ENCODE measurements at regions not wholly inside any gene's neighbourhood (a gene's known extent, or its start where the extent isn't known, plus 50 kb on each side); places are given as distances from the start of the nearest gene placed in this dataset.

DNA sequence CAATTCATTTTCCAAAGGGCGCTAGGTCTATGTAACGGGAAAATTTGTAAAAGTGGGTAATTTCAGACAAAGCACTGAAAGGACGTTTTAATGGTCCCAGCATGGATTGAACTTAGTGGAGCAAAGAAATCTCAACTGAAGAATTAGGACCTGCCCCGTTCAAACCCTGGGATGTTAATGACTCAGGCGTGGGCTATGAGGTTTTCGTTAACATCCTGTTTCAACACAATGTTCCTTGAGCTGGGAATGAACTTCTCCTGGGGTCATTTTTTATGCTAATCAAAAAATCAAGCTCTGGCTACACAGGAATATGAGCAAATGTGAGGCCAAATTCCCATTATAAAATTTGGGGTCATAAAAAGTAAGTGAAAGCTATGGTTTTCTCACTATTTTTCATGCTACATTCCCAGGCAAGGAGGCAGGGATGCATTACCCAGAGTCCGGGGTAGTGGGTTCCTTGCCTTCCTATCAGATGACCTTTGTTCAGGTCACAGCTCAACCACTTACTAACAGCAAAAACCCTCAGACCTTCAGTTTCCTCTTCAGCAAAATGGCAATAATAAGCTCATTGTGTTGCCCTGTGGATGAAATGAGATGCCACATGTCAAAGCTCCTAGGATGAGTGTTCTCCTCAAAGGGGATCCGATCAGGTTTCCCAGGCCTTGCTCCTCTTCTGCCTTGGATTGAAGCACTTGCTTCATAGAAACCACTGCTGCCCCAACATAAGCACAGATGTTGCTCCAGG, 271.4 kb downstream of the ARRDC4 start:
- no peaks in the 10 kb centered on the region for H3K9me3 ChIP-seq
- POLR2A ChIA-PET: no interaction called here
- no peak for DNase-seq (ENCODE audit: low read depth in 1 of 2, low spot score in 1 of 2)
- no peak for ATAC-seq
- no peak overlapping the region for H3K4me2 ChIP-seq
- 3% methylated on average over 8 of the region's 8 CpGs for WGBS (ENCODE audit: missing lambda C conversion rate)
- TF ChIP-seq JUN (IDR thresholded peaks at IDR 0.05) (no peak), JUNB (IDR thresholded peaks at IDR 0.05) (no peak), RARB (CRISPR knock-in tag; IDR thresholded peaks at IDR 0.05) (no peak), SREBF2 (IDR thresholded peaks at IDR 0.05) (no peak), CEBPB (IDR thresholded peaks at IDR 0.05) (no peak), RNF2 (IDR thresholded peaks at IDR 0.05; ENCODE audit: borderline replicate concordance, low read depth) (no peak)
- TF ChIP-seq, protein P1, sequence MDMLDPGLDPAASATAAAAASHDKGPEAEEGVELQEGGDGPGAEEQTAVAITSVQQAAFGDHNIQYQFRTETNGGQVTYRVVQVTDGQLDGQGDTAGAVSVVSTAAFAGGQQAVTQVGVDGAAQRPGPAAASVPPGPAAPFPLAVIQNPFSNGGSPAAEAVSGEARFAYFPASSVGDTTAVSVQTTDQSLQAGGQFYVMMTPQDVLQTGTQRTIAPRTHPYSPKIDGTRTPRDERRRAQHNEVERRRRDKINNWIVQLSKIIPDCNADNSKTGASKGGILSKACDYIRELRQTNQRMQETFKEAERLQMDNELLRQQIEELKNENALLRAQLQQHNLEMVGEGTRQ (IDR thresholded peaks at IDR 0.05): no peak
- TF ChIP-seq, protein P2, sequence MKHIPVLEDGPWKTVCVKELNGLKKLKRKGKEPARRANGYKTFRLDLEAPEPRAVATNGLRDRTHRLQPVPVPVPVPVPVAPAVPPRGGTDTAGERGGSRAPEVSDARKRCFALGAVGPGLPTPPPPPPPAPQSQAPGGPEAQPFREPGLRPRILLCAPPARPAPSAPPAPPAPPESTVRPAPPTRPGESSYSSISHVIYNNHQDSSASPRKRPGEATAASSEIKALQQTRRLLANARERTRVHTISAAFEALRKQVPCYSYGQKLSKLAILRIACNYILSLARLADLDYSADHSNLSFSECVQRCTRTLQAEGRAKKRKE (CRISPR knock-in tag; IDR thresholded peaks at IDR 0.05; ENCODE audit: low read depth): no peak
- H3K4me1 ChIP-seq: no peaks in the 10 kb centered on the region
- H3K4me3 ChIP-seq: no peak overlapping the region
- H3K27ac ChIP-seq: no peak overlapping the region
- CTCF ChIA-PET: interaction anchor here (1.0 to 1.2 kb wide), 4 partner anchors 9 to 18 kb away, joined by 3 read pairs; no protein-coding TSS in a partner anchor
- FAIRE-seq: no peak

DNA sequence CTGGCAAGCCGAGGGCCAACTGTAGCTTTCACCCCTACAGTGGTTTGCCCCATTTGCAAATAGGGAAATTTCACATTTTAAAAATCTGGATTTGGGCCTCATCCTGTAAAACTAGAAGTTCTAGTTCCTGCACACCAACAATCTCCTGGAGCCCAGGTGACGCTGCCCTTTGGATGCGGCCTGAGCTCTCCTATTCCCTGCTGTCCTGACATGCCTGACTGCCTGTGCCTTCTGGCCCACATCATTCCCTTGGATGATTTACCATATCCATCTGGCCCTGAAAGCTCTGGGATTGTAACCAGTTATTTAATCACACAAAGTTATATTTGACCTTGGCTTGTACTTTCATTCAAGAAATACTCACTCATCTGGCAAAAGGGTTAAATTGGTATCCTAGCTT, 272.3 kb downstream of the ARRDC4 start:
- Histone ChIP-seq H3K4me2 (no peak overlapping the region), H3K4me3 (no peak overlapping the region), H3K9me3 (no peaks in the 10 kb centered on the region), H3K4me1 (no peaks in the 10 kb centered on the region), H3K27ac (no peak overlapping the region)
- DNase-seq (ENCODE audit: low read depth in 1 of 2, low spot score in 1 of 2): no peak
- ChIA-PET POLR2A (no interaction called here), CTCF (interaction anchor here (1.1 to 1.2 kb wide), 2 partner anchors 14 to 55 kb away, joined by 3 read pairs; no protein-coding TSS in a partner anchor)
- FAIRE-seq: no peak
- TF ChIP-seq NFE2L2 (conservative IDR thresholded peaks at IDR 0.05; ENCODE audit: low read length): no peak
- no peak for TF ChIP-seq HOXA7 (CRISPR knock-in tag; IDR thresholded peaks at IDR 0.05)
- no peak for TF ChIP-seq HEYL (CRISPR knock-in tag; IDR thresholded peaks at IDR 0.05)
- no peak for ATAC-seq
- WGBS (ENCODE audit: missing lambda C conversion rate): 44% methylated on average over 3 of the region's 3 CpGs

DNA sequence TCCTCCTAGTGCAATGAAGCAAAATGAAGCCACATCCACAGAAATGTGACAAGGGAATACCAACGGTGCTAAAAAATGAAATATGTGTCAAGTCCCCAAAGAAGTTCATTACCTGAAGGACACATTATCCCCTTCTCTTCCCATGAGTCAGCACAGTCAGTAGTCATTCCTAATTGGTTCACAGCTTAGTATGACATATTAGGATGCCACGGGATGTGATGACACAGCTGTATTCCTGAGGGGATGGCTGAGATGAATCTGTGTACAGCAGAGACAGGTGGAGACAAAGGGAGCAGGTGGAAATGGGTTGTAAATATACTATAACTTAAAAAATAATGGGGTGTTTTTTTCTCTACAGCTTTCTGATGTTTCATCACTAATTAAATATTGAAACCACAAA, 273.4 kb downstream of the ARRDC4 start:
- H3K4me3 ChIP-seq: no peak overlapping the region
- no peak for DNase-seq (ENCODE audit: low read depth in 1 of 2, low spot score in 1 of 2)
- no peak for TF ChIP-seq MAZ (IDR thresholded peaks at IDR 0.05; ENCODE audit: borderline replicate concordance, low read depth, low read length)
- TF ChIP-seq CBX8 (IDR thresholded peaks at IDR 0.05): no peak
- peak; percentile 19 for TF ChIP-seq MAFK (IDR thresholded peaks at IDR 0.05; ENCODE audit: partially characterized antibody)
- no peak for TF ChIP-seq RARB (CRISPR knock-in tag; IDR thresholded peaks at IDR 0.05)
- no peak for TF ChIP-seq EP300 (IDR thresholded peaks at IDR 0.05)
- H3K9me3 ChIP-seq: no peaks in the 10 kb centered on the region
- ATAC-seq: no peak
- no peaks in the 10 kb centered on the region for H3K4me1 ChIP-seq
- no peak overlapping the region for H3K4me2 ChIP-seq
- 0% methylated on average over 2 of the region's 2 CpGs for WGBS (ENCODE audit: missing lambda C conversion rate)
- ChIA-PET CTCF (interaction anchor here (0.5 kb wide), 1 partner anchor 275 kb away, joined by 3 read pairs; no protein-coding TSS in a partner anchor), POLR2A (no interaction called here)
- no peak for FAIRE-seq
- no peak overlapping the region for H3K27ac ChIP-seq

DNA sequence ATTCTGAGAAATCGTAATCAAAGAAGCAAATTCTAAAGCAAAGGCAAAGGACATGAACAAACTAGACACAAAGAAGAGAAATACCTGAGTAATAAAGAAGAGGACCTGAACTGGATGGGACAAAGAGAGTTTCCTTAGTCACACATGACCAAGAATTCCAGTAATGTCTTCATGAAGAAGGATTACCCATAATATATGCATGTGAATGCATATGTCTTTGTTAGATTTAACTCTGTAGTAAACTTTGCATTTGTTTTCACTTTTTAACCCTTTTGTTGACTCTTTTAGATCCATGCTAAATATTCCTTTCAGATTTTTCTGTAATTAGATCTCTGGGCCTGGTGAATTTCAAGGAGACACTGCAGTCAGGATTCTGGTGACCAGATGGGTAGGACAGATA, 279.8 kb downstream of the ARRDC4 start:
- 3% methylated on average over 1 of the region's 1 CpG for WGBS (ENCODE audit: missing lambda C conversion rate)
- no peaks in the 10 kb centered on the region for H3K9me3 ChIP-seq
- no peak overlapping the region for H3K4me3 ChIP-seq
- ATAC-seq: no peak
- no peaks in the 10 kb centered on the region for H3K4me1 ChIP-seq
- DNase-seq (ENCODE audit: low read depth in 1 of 2, low spot score in 1 of 2): no peak
- H3K27ac ChIP-seq: no peak overlapping the region
- no peak overlapping the region for H3K4me2 ChIP-seq
- no peak for FAIRE-seq
- no peak for TF ChIP-seq GATA3 (IDR thresholded peaks at IDR 0.05; ENCODE audit: borderline replicate concordance)
- ChIA-PET POLR2A (no interaction called here), CTCF (interaction anchor here (1.2 kb wide), 1 partner anchor 341 kb away, joined by 3 read pairs; no protein-coding TSS in a partner anchor)

All from A549 (cell line).